HG03342 (cell line): ENCODE measurements at regions not wholly inside any gene's neighbourhood (a gene's known extent, or its start where the extent isn't known, plus 50 kb on each side); places are given as distances from the start of the nearest gene placed in this dataset.
"Not testable (repeated sequence)": the region's sequence is repeated elsewhere in the genome, so short reads cannot be mapped to it uniquely, and the experiment has no call there.

Experiments used
- ATAC-seq: cut with Tn5 transposase; IDR thresholded peaks from one replicate; pipeline ENCODE4 v1.9.1; 2021; ENCODE audit warnings: mild to moderate bottlenecking, moderate library complexity; ENCODE audit not compliant: unreplicated experiment

GRCh38 chr5:114146398-114146797 is 215.5 kb upstream of the KCNN2 start:
- ATAC-seq, result no peak

GRCh38 chr5:114148253-114148652 is 213.6 kb upstream of the KCNN2 start:
- ATAC-seq, result no peak

- ATAC-seq, result not testable (repeated sequence)
These were observed 213.1 kb upstream of the KCNN2 start for GRCh38 chr5:114148728-114149127.

GRCh38 chr5:114152656-114153360 is 209.1 kb upstream of the KCNN2 start:
- ATAC-seq, result no peak

- no peak for ATAC-seq
These were observed 208.5 kb upstream of the KCNN2 start for GRCh38 chr5:114153392-114153791.

- ATAC-seq, result no peak
These were observed 208.0 kb upstream of the KCNN2 start for GRCh38 chr5:114153833-114154232.

GRCh38 chr5:114166081-114166480 is 195.8 kb upstream of the KCNN2 start:
- ATAC-seq, result no peak

- no peak for ATAC-seq
These were observed 187.7 kb upstream of the KCNN2 start for GRCh38 chr5:114174131-114174530.

- no peak for ATAC-seq
These were observed 187.0 kb upstream of the KCNN2 start for GRCh38 chr5:114174837-114175236.

- no peak for ATAC-seq
These were observed 185.5 kb upstream of the KCNN2 start for GRCh38 chr5:114176356-114176755.

GRCh38 chr5:114179134-114179533 is 182.7 kb upstream of the KCNN2 start:
- ATAC-seq, result no peak

- no peak for ATAC-seq
These were observed 177.9 kb upstream of the KCNN2 start for GRCh38 chr5:114184006-114184405.

- no peak for ATAC-seq
These were observed 176.6 kb upstream of the KCNN2 start for GRCh38 chr5:114185274-114185673.

- ATAC-seq, result no peak
These were observed 170.4 kb upstream of the KCNN2 start for GRCh38 chr5:114191441-114191840.

- no peak for ATAC-seq
These were observed 169.8 kb upstream of the KCNN2 start for GRCh38 chr5:114192108-114192507.

GRCh38 chr5:114201332-114201731 is 160.5 kb upstream of the KCNN2 start:
- no peak for ATAC-seq

- no peak for ATAC-seq
These were observed 156.9 kb upstream of the KCNN2 start for GRCh38 chr5:114204923-114205322.

GRCh38 chr5:114206640-114207039 is 155.2 kb upstream of the KCNN2 start:
- no peak for ATAC-seq

GRCh38 chr5:114207615-114208014 is 154.3 kb upstream of the KCNN2 start:
- ATAC-seq, result no peak

- no peak for ATAC-seq
These were observed 153.8 kb upstream of the KCNN2 start for GRCh38 chr5:114208120-114208519.

GRCh38 chr5:114208588-114208987 is 153.3 kb upstream of the KCNN2 start:
- no peak for ATAC-seq

- ATAC-seq, result no peak
These were observed 151.2 kb upstream of the KCNN2 start for GRCh38 chr5:114210662-114211061.

GRCh38 chr5:114221807-114222206 is 140.1 kb upstream of the KCNN2 start:
- ATAC-seq, result no peak
